Colonic mucosa (tissue), 4 donors: ENCODE measurements at regions not wholly inside any gene's neighbourhood (a gene's known extent, or its start where the extent isn't known, plus 50 kb on each side); places are given as distances from the start of the nearest gene placed in this dataset.

Source experiments
- DNase-seq: peaks from one replicate; pipeline ENCODE4 v3.0.0-alpha.2; 2020
- H3K27ac ChIP-seq: fragments of 200-600 bp; one replicate; pipeline ENCODE4 v1.8.0; 2021
- H3K27me3 ChIP-seq: fragments of 200-600 bp; one replicate; pipeline ENCODE4 v1.8.0; 2021
- H3K36me3 ChIP-seq: fragments of 200-600 bp; one replicate; pipeline ENCODE4 v1.8.0; 2021
- H3K4me1 ChIP-seq: fragments of 200-600 bp; one replicate; pipeline ENCODE4 v1.8.0; 2021; ENCODE audit warnings: mild to moderate bottlenecking
- H3K4me3 ChIP-seq: fragments of 200-600 bp; one replicate; pipeline ENCODE4 v1.8.0; 2021
- H3K9ac ChIP-seq, 2 donors: one replicate each; pipeline ENCODE4 v1.7.0; 2013; ENCODE audit warnings: control low read depth in 2 of 2, low read depth in 2 of 2, low read length in 2 of 2
- H3K9me3 ChIP-seq: fragments of 200-600 bp; one replicate; pipeline ENCODE4 v1.8.0; 2021
- CTCF ChIP-seq: fragments of 200-600 bp; IDR thresholded peaks from one replicate; pipeline ENCODE4 v1.8.0; 2022; ENCODE audit warnings: antibody characterized with exemption, mild to moderate bottlenecking
- intact Hi-C: fragments of 100-400 bp; cut with DNase I; formaldehyde crosslinking; loops from one replicate; pipeline ENCODE4 v1.14.1; 2022
- donor health status: healthy.
- donor health status: DM: no; HTN: no; CAD: no.
- donor health status: DM: no; HTN: no; CAD: no.

- intact Hi-C loops = no loop called here
- no peak for TF ChIP-seq CTCF
Measured at GRCh38 chr5:29508131-29508530, 1685.4 kb upstream of the CDH6 start.

GRCh38 chr5:29504411-29504810 lies 1689.1 kb upstream of the CDH6 start:
- H3K27me3 ChIP-seq = no peaks in the 10 kb centered on the region
- DNase-seq = no peak
- H3K9ac ChIP-seq = no peak overlapping the region
- intact Hi-C loops = no loop called here
- no peak for TF ChIP-seq CTCF
- H3K4me1 ChIP-seq = no peaks in the 10 kb centered on the region
- H3K27ac ChIP-seq = no peak overlapping the region
- no peak overlapping the region for H3K4me3 ChIP-seq
- no peaks in the 10 kb centered on the region for H3K36me3 ChIP-seq
- H3K9me3 ChIP-seq = no peaks in the 10 kb centered on the region

More at GRCh38 chr5:29508131-29508530, 1685.4 kb upstream of the CDH6 start:
- H3K27me3 ChIP-seq = no peaks in the 10 kb centered on the region
- no peaks in the 10 kb centered on the region for H3K36me3 ChIP-seq
- no peak for DNase-seq
- no peaks in the 10 kb centered on the region for H3K9me3 ChIP-seq
- H3K4me1 ChIP-seq = no peaks in the 10 kb centered on the region
- H3K27ac ChIP-seq = no peak overlapping the region
- H3K4me3 ChIP-seq = no peak overlapping the region
- H3K9ac ChIP-seq = no peak overlapping the region

- H3K27me3 ChIP-seq = no peaks in the 10 kb centered on the region
- intact Hi-C loops = no loop called here
- no peak for DNase-seq
Measured at GRCh38 chr5:29498860-29499259, 1694.6 kb upstream of the CDH6 start.

GRCh38 chr5:29498412-29498811 lies 1695.1 kb upstream of the CDH6 start:
- no peak overlapping the region for H3K9ac ChIP-seq
- TF ChIP-seq CTCF = no peak
- no peak overlapping the region for H3K4me3 ChIP-seq
- H3K27ac ChIP-seq = no peak overlapping the region
- no peak for DNase-seq
- H3K27me3 ChIP-seq = no peaks in the 10 kb centered on the region
- H3K4me1 ChIP-seq = no peaks in the 10 kb centered on the region
- intact Hi-C loops = no loop called here
- H3K36me3 ChIP-seq = no peaks in the 10 kb centered on the region
- no peaks in the 10 kb centered on the region for H3K9me3 ChIP-seq

More at GRCh38 chr5:29498860-29499259, 1694.6 kb upstream of the CDH6 start:
- TF ChIP-seq CTCF = no peak
- Histone ChIP-seq H3K27ac (no peak overlapping the region), H3K4me3 (no peak overlapping the region), H3K36me3 (no peaks in the 10 kb centered on the region), H3K9me3 (no peaks in the 10 kb centered on the region), H3K9ac (no peak overlapping the region), H3K4me1 (no peaks in the 10 kb centered on the region)

GRCh38 chr5:29485333-29485732 lies 1708.2 kb upstream of the CDH6 start:
- Histone ChIP-seq H3K4me1 (no peaks in the 10 kb centered on the region), H3K4me3 (no peak overlapping the region), H3K27me3 (no peaks in the 10 kb centered on the region), H3K36me3 (no peaks in the 10 kb centered on the region), H3K27ac (no peak overlapping the region), H3K9ac (no peak overlapping the region), H3K9me3 (no peaks in the 10 kb centered on the region)
- intact Hi-C loops = no loop called here
- DNase-seq = no peak
- TF ChIP-seq CTCF = no peak

- no peaks in the 10 kb centered on the region for H3K27me3 ChIP-seq
- H3K27ac ChIP-seq = no peak overlapping the region
- H3K36me3 ChIP-seq = no peaks in the 10 kb centered on the region
- no peak overlapping the region for H3K4me3 ChIP-seq
- no peaks in the 10 kb centered on the region for H3K4me1 ChIP-seq
- H3K9me3 ChIP-seq = no peaks in the 10 kb centered on the region
- no peak for TF ChIP-seq CTCF
- intact Hi-C loops = no loop called here
- H3K9ac ChIP-seq = no peak overlapping the region
- DNase-seq = no peak
Measured at GRCh38 chr5:29469581-29469980, 1723.9 kb upstream of the CDH6 start.
